ENCODE measurements at regions not wholly inside any gene's neighbourhood (a gene's known extent, or its start where the extent isn't known, plus 50 kb on each side); places are given as distances from the start of the nearest gene placed in this dataset.

DNA sequence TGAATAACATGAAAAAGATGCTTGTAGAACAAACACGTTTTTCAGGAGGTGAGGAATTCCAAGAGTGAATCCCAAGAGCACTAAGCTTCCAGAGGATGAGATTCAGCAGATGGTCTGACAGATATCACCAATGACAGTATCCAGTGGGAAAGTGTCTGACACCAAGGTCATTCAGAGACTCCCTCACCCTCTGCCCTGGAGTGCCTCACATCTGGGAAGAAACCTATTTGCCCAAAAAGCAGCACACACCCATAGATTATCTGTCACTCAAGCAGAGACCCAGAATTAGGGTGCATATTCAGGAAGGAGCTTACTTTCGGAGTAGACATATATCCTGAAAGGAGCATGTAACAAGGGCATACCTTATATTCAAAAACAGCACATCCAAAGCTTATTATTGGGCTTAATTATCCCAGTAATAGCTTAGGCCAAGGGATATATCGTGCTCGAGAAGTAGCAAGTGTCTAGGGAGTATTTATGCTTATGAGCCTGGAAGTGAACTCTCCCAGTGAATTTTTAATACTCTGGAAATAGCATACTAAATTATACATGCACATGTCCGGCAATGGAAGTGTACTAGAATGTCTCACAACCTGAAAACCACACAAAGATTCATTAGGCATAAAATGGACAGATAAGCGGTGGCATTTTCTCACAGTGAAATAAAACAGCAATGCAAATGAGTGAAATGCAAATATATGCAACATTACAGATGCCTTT lies 998.1 kb upstream of the TMEM132C start:
- TF ChIP-seq, protein P1, sequence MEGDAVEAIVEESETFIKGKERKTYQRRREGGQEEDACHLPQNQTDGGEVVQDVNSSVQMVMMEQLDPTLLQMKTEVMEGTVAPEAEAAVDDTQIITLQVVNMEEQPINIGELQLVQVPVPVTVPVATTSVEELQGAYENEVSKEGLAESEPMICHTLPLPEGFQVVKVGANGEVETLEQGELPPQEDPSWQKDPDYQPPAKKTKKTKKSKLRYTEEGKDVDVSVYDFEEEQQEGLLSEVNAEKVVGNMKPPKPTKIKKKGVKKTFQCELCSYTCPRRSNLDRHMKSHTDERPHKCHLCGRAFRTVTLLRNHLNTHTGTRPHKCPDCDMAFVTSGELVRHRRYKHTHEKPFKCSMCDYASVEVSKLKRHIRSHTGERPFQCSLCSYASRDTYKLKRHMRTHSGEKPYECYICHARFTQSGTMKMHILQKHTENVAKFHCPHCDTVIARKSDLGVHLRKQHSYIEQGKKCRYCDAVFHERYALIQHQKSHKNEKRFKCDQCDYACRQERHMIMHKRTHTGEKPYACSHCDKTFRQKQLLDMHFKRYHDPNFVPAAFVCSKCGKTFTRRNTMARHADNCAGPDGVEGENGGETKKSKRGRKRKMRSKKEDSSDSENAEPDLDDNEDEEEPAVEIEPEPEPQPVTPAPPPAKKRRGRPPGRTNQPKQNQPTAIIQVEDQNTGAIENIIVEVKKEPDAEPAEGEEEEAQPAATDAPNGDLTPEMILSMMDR (IDR thresholded peaks at IDR 0.05) = no peak
- TF ChIP-seq POLR2A (IDR thresholded peaks at IDR 0.05) = no peak

All from adrenal gland (tissue), 5 donors.